ENCODE measurements at regions not wholly inside any gene's neighbourhood (a gene's known extent, or its start where the extent isn't known, plus 50 kb on each side); places are given as distances from the start of the nearest gene placed in this dataset.

DNA sequence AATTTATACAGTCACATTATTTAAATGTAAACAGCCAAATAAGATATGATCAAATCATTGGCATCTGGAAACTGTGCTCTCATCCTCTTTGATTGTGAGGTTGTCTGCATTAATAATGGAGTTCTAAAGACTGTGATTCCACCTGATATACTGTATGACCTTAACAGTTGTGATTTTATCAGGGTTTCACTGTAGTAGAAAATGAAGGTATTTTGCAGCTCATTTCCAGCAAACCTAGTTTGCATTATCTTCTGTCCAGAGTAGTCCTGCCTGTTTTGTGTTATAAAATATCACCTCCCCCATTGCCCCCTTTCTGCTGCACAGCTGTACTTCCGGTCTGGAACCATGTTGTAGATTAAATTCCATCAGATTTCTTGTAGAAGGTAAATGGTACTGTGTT lies 731.6 kb upstream of the FANCL start:
- Histone ChIP-seq H3K27ac (ENCODE audit: low read length in 2 of 2) (no peak overlapping the region), H3K4me1 (ENCODE audit: control insufficient read depth in 2 of 2, insufficient read depth in 2 of 2, low read length in 2 of 2) (no peaks in the 10 kb centered on the region), H3K79me2 (ENCODE audit: control insufficient read depth, insufficient read depth, low read length) (no peaks in the 10 kb centered on the region), H3K4me3 (ENCODE audit: control extremely low read depth in 1 of 5, extremely low read depth in 1 of 5, insufficient read depth in 1 of 5, low read depth in 2 of 5, low read length in 4 of 5) (no peak overlapping the region), H3K9ac (ENCODE audit: low read length) (no peak overlapping the region), H4K20me1 (ENCODE audit: control insufficient read depth, insufficient read depth, low read length, poor library complexity, severe bottlenecking) (no peaks in the 10 kb centered on the region), H2AFZ (ENCODE audit: insufficient read depth, low read depth, low read length, poor library complexity, severe bottlenecking) (no peak overlapping the region), H3K9me3 (ENCODE audit: control extremely low read depth in 1 of 3, control insufficient read depth in 2 of 3, insufficient read depth in 1 of 3, low read length in 2 of 3) (no peaks in the 10 kb centered on the region), H3K4me2 (replicated peaks; ENCODE audit: low read depth, low read length, poor library complexity, severe bottlenecking) (no peak overlapping the region), H3K36me3 (replicated peaks in 1 of 2; ENCODE audit: control extremely low read depth in 1 of 2, control insufficient read depth in 1 of 2, extremely low read depth in 1 of 2, insufficient read depth in 2 of 2, low read length in 1 of 2) (no peaks in the 10 kb centered on the region), H3K27me3 (replicated peaks in 1 of 4; ENCODE audit: control extremely low read depth in 1 of 4, control insufficient read depth in 3 of 4, insufficient read depth in 4 of 4, low read length in 3 of 4) (no peaks in the 10 kb centered on the region)
- Mint-ChIP-seq H3K4me1 (no peaks in the 10 kb centered on the region), H3K27ac (no peak overlapping the region), H3K4me3 (no peak overlapping the region), H3K27me3 (peaks cover 15% of the 10 kb centered on the region), H3K9me3 (ENCODE audit: insufficient read depth) (no peaks in the 10 kb centered on the region)
- WGBS (ENCODE audit: insufficient coverage), result no CpG with 5 or more reads among the region's 1 CpG
- POLR2A ChIA-PET, result no interaction called here
- intact Hi-C loops (cut with micrococcal nuclease), result no loop called here
- no peak for DNase-seq
- TF ChIP-seq EZH2 (IDR thresholded peaks at IDR 0.05; ENCODE audit: borderline replicate concordance, insufficient read depth, low read depth, low read length, poor library complexity, severe bottlenecking), result no peak
- TF ChIP-seq, protein P1, sequence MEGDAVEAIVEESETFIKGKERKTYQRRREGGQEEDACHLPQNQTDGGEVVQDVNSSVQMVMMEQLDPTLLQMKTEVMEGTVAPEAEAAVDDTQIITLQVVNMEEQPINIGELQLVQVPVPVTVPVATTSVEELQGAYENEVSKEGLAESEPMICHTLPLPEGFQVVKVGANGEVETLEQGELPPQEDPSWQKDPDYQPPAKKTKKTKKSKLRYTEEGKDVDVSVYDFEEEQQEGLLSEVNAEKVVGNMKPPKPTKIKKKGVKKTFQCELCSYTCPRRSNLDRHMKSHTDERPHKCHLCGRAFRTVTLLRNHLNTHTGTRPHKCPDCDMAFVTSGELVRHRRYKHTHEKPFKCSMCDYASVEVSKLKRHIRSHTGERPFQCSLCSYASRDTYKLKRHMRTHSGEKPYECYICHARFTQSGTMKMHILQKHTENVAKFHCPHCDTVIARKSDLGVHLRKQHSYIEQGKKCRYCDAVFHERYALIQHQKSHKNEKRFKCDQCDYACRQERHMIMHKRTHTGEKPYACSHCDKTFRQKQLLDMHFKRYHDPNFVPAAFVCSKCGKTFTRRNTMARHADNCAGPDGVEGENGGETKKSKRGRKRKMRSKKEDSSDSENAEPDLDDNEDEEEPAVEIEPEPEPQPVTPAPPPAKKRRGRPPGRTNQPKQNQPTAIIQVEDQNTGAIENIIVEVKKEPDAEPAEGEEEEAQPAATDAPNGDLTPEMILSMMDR (IDR thresholded peaks at IDR 0.05), result no peak
- no peak for ATAC-seq (ENCODE audit: low read depth)
- CTCF ChIA-PET, result interaction anchor here (0.9 kb wide), 1 partner anchor 1701 kb away, joined by 3 read pairs; no protein-coding TSS in a partner anchor

GRCh38 chr2:58971511-58972360 lies 730.6 kb upstream of the FANCL start:
- peaks cover 14% of the 10 kb centered on the region for H3K27me3 Mint-ChIP-seq
- no peak overlapping the region for H3K27ac ChIP-seq (ENCODE audit: low read length in 2 of 2)
- no peaks in the 10 kb centered on the region for H3K27me3 ChIP-seq (replicated peaks in 1 of 4; ENCODE audit: control extremely low read depth in 1 of 4, control insufficient read depth in 3 of 4, insufficient read depth in 4 of 4, low read length in 3 of 4)
- no peak overlapping the region for H3K4me2 ChIP-seq (replicated peaks; ENCODE audit: low read depth, low read length, poor library complexity, severe bottlenecking)
- H4K20me1 ChIP-seq (ENCODE audit: control insufficient read depth, insufficient read depth, low read length, poor library complexity, severe bottlenecking), result no peaks in the 10 kb centered on the region
- H3K36me3 ChIP-seq (replicated peaks in 1 of 2; ENCODE audit: control extremely low read depth in 1 of 2, control insufficient read depth in 1 of 2, extremely low read depth in 1 of 2, insufficient read depth in 2 of 2, low read length in 1 of 2), result no peaks in the 10 kb centered on the region
- no peak for ATAC-seq (ENCODE audit: low read depth)
- no peaks in the 10 kb centered on the region for H3K9me3 ChIP-seq (ENCODE audit: control extremely low read depth in 1 of 3, control insufficient read depth in 2 of 3, insufficient read depth in 1 of 3, low read length in 2 of 3)
- H3K4me3 Mint-ChIP-seq, result no peak overlapping the region
- H3K27ac Mint-ChIP-seq, result no peak overlapping the region
- no peak for DNase-seq
- ChIA-PET CTCF (interaction anchor here (0.9 kb wide), 1 partner anchor 1702 kb away, joined by 3 read pairs; no protein-coding TSS in a partner anchor), POLR2A (no interaction called here)
- intact Hi-C loops (cut with micrococcal nuclease), result no loop called here
- H3K9ac ChIP-seq (ENCODE audit: low read length), result no peak overlapping the region
- no peak overlapping the region for H3K4me3 ChIP-seq (ENCODE audit: control extremely low read depth in 1 of 5, extremely low read depth in 1 of 5, insufficient read depth in 1 of 5, low read depth in 2 of 5, low read length in 4 of 5)
- no peak overlapping the region for H2AFZ ChIP-seq (ENCODE audit: insufficient read depth, low read depth, low read length, poor library complexity, severe bottlenecking)
- H3K79me2 ChIP-seq (ENCODE audit: control insufficient read depth, insufficient read depth, low read length), result no peaks in the 10 kb centered on the region
- no peaks in the 10 kb centered on the region for H3K4me1 Mint-ChIP-seq
- H3K4me1 ChIP-seq (ENCODE audit: control insufficient read depth in 2 of 2, insufficient read depth in 2 of 2, low read length in 2 of 2), result no peaks in the 10 kb centered on the region
- H3K9me3 Mint-ChIP-seq (ENCODE audit: insufficient read depth), result no peaks in the 10 kb centered on the region
- TF ChIP-seq, protein P1 (IDR thresholded peaks at IDR 0.05), result no peak
- TF ChIP-seq EZH2 (IDR thresholded peaks at IDR 0.05; ENCODE audit: borderline replicate concordance, insufficient read depth, low read depth, low read length, poor library complexity, severe bottlenecking), result no peak
- WGBS (ENCODE audit: insufficient coverage), result 97% methylated on average over 8 of the region's 14 CpGs
